Liver (tissue), 8 donors: ENCODE measurements at regions not wholly inside any gene's neighbourhood (a gene's known extent, or its start where the extent isn't known, plus 50 kb on each side); places are given as distances from the start of the nearest gene placed in this dataset.

Experiments
- DNase-seq: peaks from one replicate; pipeline ENCODE4 v3.0.0-alpha.2; 2017; ENCODE audit warnings: low spot score
- H3K27ac ChIP-seq, 2 donors: one replicate each; pipeline ENCODE4 v1.7.0; 2013; ENCODE audit warnings: inconsistent platforms in 2 of 2, low read length in 2 of 2, control low read depth in 1 of 2, low read depth in 1 of 2, mild to moderate bottlenecking in 1 of 2
- H3K27me3 ChIP-seq, 4 donors: one replicate each; pipeline versions ENCODE4 v1.6.1 to v1.7.0; 2013; ENCODE audit warnings: low read length in 3 of 4, inconsistent platforms in 1 of 4, mild to moderate bottlenecking in 1 of 4, moderate library complexity in 1 of 4; ENCODE audit not compliant: control insufficient read depth in 4 of 4, insufficient read depth in 4 of 4
- H3K36me3 ChIP-seq, 4 donors: one replicate each; pipeline versions ENCODE4 v1.6.1 to v1.7.0; 2013; ENCODE audit warnings: low read length in 3 of 4, mild to moderate bottlenecking in 3 of 4, low read depth in 1 of 4, moderate library complexity in 1 of 4; ENCODE audit not compliant: control insufficient read depth in 4 of 4, insufficient read depth in 3 of 4
- H3K4me1 ChIP-seq, 4 donors: one replicate each; pipeline versions ENCODE4 v1.6.1 to v1.7.0; 2013; ENCODE audit warnings: low read length in 3 of 4, mild to moderate bottlenecking in 3 of 4, moderate library complexity in 1 of 4; ENCODE audit not compliant: control insufficient read depth in 4 of 4, insufficient read depth in 4 of 4
- H3K4me3 ChIP-seq, 3 donors: one replicate each; pipeline versions ENCODE4 v1.6.1 to v1.7.0; 2013; ENCODE audit warnings: low read length in 3 of 3, control low read depth in 1 of 3, low read depth in 1 of 3, mild to moderate bottlenecking in 1 of 3
- H3K9ac ChIP-seq, 2 donors: one replicate each; pipeline ENCODE4 v1.7.0; 2013; ENCODE audit warnings: low read length in 2 of 2, mild to moderate bottlenecking in 2 of 2, moderate library complexity in 2 of 2, control low read depth in 1 of 2, low read depth in 1 of 2
- H3K9me3 ChIP-seq, 4 donors: one replicate each; pipeline versions ENCODE4 v1.6.1 to v1.7.0; 2013; ENCODE audit warnings: low read length in 3 of 4; ENCODE audit not compliant: control insufficient read depth in 4 of 4
- EGR1 ChIP-seq, 2 donors: IDR thresholded peaks; 2 replicates each; pipeline ENCODE4 v1.6.1; 2016 to 2018; ENCODE audit warnings: antibody characterized with exemption in 2 of 2, low read depth in 2 of 2
- FOXA1 ChIP-seq: IDR thresholded peaks from 2 replicates; pipeline ENCODE4 v1.6.1; 2016; ENCODE audit warnings: antibody characterized with exemption
- FOXA2 ChIP-seq: IDR thresholded peaks from 2 replicates; pipeline ENCODE4 v1.6.1; 2016; ENCODE audit warnings: antibody characterized with exemption
- GABPA ChIP-seq, 2 donors: IDR thresholded peaks in 1 of 2; conservative IDR thresholded peaks in 1 of 2; 2 replicates each; pipeline ENCODE4 v1.6.1; 2016; ENCODE audit warnings: antibody characterized with exemption in 2 of 2, mild to moderate bottlenecking in 1 of 2, moderate library complexity in 1 of 2
- HNF4A ChIP-seq, 2 donors: conservative IDR thresholded peaks; 2 replicates each; pipeline ENCODE4 v1.6.1; 2016; ENCODE audit warnings: antibody characterized with exemption in 2 of 2, mild to moderate bottlenecking in 2 of 2
- HNF4G ChIP-seq: IDR thresholded peaks from 2 replicates; pipeline ENCODE4 v1.6.1; 2016; ENCODE audit warnings: antibody characterized with exemption
- JUND ChIP-seq, 2 donors: IDR thresholded peaks; 2 replicates each; pipeline ENCODE4 v1.6.1; 2016; ENCODE audit warnings: antibody characterized with exemption in 2 of 2
- NR2F2 ChIP-seq: IDR thresholded peaks from 2 replicates; pipeline ENCODE4 v1.6.1; 2016; ENCODE audit warnings: antibody characterized with exemption
- RAD21 ChIP-seq, 2 donors: IDR thresholded peaks; 2 replicates each; pipeline ENCODE4 v1.6.1; 2016; ENCODE audit warnings: antibody characterized with exemption in 2 of 2, mild to moderate bottlenecking in 2 of 2
- RXRA ChIP-seq, 2 donors: IDR thresholded peaks; 2 replicates each; pipeline ENCODE4 v1.6.1; 2017 to 2018; ENCODE audit warnings: antibody characterized with exemption in 2 of 2, mild to moderate bottlenecking in 1 of 2
- SP1 ChIP-seq: IDR thresholded peaks from 2 replicates; pipeline ENCODE4 v1.6.1; 2018; ENCODE audit warnings: antibody characterized with exemption, mild to moderate bottlenecking
- TAF1 ChIP-seq: conservative IDR thresholded peaks from 2 replicates; pipeline ENCODE4 v1.6.1; 2016; ENCODE audit warnings: antibody characterized with exemption, mild to moderate bottlenecking
- YY1 ChIP-seq: IDR thresholded peaks from 2 replicates; pipeline ENCODE4 v1.6.1; 2016; ENCODE audit warnings: antibody characterized with exemption, mild to moderate bottlenecking
- WGBS: extraction: QIAGEN DNeasy Blood & Tissue Kit; methylation state at CpG from one replicate; pipeline ENCODE4 v1.1.7; 2013; 5-methylcytosine and 5-hydroxymethylcytosine counted together
- TF ChIP-seq, protein P1 (sequence below): IDR thresholded peaks from 2 replicates; pipeline ENCODE4 v1.6.1; 2016; ENCODE audit warnings: antibody characterized with exemption
- TF ChIP-seq, protein P2 (sequence below): fragments of 150-350 bp; IDR thresholded peaks from 2 replicates; pipeline ENCODE4 v1.5.1; 2017; ENCODE audit warnings: improper control_type of control experiment, low read depth, low read length; ENCODE audit not compliant: missing input control
- TF ChIP-seq, protein P3 (sequence below): IDR thresholded peaks from 2 replicates; pipeline ENCODE4 v1.6.1; 2016; ENCODE audit warnings: antibody characterized with exemption
- TF ChIP-seq, protein P4 (sequence below): IDR thresholded peaks from 2 replicates; pipeline ENCODE4 v1.6.1; 2016; ENCODE audit warnings: antibody characterized with exemption, mild to moderate bottlenecking
- TF ChIP-seq, protein P5 (sequence below): IDR thresholded peaks from 2 replicates; pipeline ENCODE4 v1.6.1; 2016; ENCODE audit warnings: antibody characterized with exemption
- donor health status: healthy.
- donor health status: healthy.
- donor health status: healthy.
- donor health status: healthy.
- donor health status: healthy.

DNA sequence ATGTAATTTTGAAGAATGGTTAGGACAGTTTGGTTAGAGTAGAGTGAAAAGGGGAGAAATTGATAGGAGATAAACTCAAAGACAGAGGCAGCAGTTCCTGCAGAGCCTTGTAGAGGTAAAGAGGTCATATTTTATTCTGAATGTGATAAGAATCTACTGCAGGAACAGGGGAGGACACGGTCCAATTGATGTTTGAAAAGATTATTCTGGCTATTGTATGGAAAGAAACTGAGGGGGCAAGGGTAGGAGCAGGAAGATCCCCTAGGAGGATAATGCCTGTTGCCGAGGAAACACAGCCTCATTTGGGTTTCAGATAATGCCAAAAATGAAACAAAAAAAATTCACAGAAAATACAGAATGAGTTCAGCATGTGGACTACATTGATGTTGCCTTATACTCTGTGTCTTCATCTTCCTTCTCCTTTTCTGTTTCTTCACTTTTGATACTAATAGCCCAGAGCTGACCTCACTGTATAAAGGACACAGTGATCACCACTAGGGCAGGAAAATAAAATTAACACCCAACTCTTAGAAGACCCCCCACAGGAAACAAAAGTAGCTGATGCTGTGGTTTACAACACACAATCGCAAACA is 454.6 kb upstream of the UBE2E2 start:
- H3K27me3 ChIP-seq: no peaks in the 10 kb centered on the region
- H3K27ac ChIP-seq: no peak overlapping the region
- no peak overlapping the region for H3K9ac ChIP-seq
- no peak for DNase-seq
- no peak overlapping the region for H3K4me3 ChIP-seq
- TF ChIP-seq EGR1 (IDR thresholded peaks at IDR 0.05; ENCODE audit: low read depth in 2 of 2): no peak
- TF ChIP-seq SP1: no peak
- TF ChIP-seq FOXA2: no peak
- TF ChIP-seq TAF1: no peak
- no peak for TF ChIP-seq GABPA (IDR thresholded peaks at IDR 0.05 in 1 of 2, conservative IDR thresholded peaks at IDR 0.05 in 1 of 2)
- no peak for TF ChIP-seq HNF4G
- TF ChIP-seq RAD21 (IDR thresholded peaks at IDR 0.05): no peak
- TF ChIP-seq YY1: no peak
- no peak for TF ChIP-seq NR2F2
- TF ChIP-seq, protein P1, sequence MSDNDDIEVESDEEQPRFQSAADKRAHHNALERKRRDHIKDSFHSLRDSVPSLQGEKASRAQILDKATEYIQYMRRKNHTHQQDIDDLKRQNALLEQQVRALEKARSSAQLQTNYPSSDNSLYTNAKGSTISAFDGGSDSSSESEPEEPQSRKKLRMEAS: no peak
- H3K36me3 ChIP-seq: no peaks in the 10 kb centered on the region
- H3K4me1 ChIP-seq: no peaks in the 10 kb centered on the region
- WGBS: 31% methylated on average over 3 of the region's 3 CpGs
- no peaks in the 10 kb centered on the region for H3K9me3 ChIP-seq

DNA sequence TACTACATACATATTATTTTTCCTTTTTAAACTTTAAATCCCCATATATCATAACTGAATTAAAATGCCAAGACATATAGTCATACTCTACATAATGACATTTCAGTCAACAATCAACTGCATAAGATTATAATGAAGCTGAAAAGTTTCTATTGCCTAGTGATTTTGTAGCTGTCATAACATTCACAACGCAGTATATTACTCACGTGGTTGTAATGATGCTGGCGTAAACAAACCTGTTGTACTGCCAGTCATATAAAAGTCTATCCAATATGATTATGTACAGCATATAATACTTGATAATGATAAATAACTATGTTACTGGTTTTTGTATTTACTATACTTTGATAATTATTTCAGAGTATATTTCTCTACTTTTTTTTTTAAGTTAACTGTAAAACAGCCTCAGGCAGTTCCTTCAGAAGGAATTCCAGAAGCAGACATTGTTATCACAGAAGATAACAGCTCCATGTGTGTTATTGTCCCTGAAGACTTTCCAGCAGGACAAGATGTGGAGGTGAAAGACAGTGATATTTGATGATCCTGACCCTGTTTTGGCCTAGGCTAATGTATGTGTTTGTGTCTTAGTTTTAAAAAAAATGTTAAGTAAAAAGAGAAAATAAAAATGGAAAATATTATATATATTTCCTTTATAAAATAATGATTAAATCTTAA is 443.4 kb upstream of the UBE2E2 start:
- no peak overlapping the region for H3K4me3 ChIP-seq
- H3K4me1 ChIP-seq: no peaks in the 10 kb centered on the region
- WGBS: 63% methylated on average over 3 of the region's 3 CpGs
- no peaks in the 10 kb centered on the region for H3K27me3 ChIP-seq
- no peaks in the 10 kb centered on the region for H3K36me3 ChIP-seq
- TF ChIP-seq HNF4G (no peak), NR2F2 (no peak), JUND (IDR thresholded peaks at IDR 0.05) (no peak), TAF1 (no peak), HNF4A (conservative IDR thresholded peaks at IDR 0.05) (no peak), FOXA1 (no peak), RXRA (IDR thresholded peaks at IDR 0.05) (no peak), RAD21 (IDR thresholded peaks at IDR 0.05) (no peak), GABPA (IDR thresholded peaks at IDR 0.05 in 1 of 2, conservative IDR thresholded peaks at IDR 0.05 in 1 of 2) (no peak), SP1 (no peak), EGR1 (IDR thresholded peaks at IDR 0.05; ENCODE audit: low read depth in 2 of 2) (no peak), YY1 (no peak), FOXA2 (no peak)
- TF ChIP-seq, protein P2, sequence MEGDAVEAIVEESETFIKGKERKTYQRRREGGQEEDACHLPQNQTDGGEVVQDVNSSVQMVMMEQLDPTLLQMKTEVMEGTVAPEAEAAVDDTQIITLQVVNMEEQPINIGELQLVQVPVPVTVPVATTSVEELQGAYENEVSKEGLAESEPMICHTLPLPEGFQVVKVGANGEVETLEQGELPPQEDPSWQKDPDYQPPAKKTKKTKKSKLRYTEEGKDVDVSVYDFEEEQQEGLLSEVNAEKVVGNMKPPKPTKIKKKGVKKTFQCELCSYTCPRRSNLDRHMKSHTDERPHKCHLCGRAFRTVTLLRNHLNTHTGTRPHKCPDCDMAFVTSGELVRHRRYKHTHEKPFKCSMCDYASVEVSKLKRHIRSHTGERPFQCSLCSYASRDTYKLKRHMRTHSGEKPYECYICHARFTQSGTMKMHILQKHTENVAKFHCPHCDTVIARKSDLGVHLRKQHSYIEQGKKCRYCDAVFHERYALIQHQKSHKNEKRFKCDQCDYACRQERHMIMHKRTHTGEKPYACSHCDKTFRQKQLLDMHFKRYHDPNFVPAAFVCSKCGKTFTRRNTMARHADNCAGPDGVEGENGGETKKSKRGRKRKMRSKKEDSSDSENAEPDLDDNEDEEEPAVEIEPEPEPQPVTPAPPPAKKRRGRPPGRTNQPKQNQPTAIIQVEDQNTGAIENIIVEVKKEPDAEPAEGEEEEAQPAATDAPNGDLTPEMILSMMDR: no peak
- TF ChIP-seq, protein P3, sequence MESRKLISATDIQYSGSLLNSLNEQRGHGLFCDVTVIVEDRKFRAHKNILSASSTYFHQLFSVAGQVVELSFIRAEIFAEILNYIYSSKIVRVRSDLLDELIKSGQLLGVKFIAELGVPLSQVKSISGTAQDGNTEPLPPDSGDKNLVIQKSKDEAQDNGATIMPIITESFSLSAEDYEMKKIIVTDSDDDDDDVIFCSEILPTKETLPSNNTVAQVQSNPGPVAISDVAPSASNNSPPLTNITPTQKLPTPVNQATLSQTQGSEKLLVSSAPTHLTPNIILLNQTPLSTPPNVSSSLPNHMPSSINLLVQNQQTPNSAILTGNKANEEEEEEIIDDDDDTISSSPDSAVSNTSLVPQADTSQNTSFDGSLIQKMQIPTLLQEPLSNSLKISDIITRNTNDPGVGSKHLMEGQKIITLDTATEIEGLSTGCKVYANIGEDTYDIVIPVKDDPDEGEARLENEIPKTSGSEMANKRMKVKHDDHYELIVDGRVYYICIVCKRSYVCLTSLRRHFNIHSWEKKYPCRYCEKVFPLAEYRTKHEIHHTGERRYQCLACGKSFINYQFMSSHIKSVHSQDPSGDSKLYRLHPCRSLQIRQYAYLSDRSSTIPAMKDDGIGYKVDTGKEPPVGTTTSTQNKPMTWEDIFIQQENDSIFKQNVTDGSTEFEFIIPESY: no peak
- TF ChIP-seq, protein P4, sequence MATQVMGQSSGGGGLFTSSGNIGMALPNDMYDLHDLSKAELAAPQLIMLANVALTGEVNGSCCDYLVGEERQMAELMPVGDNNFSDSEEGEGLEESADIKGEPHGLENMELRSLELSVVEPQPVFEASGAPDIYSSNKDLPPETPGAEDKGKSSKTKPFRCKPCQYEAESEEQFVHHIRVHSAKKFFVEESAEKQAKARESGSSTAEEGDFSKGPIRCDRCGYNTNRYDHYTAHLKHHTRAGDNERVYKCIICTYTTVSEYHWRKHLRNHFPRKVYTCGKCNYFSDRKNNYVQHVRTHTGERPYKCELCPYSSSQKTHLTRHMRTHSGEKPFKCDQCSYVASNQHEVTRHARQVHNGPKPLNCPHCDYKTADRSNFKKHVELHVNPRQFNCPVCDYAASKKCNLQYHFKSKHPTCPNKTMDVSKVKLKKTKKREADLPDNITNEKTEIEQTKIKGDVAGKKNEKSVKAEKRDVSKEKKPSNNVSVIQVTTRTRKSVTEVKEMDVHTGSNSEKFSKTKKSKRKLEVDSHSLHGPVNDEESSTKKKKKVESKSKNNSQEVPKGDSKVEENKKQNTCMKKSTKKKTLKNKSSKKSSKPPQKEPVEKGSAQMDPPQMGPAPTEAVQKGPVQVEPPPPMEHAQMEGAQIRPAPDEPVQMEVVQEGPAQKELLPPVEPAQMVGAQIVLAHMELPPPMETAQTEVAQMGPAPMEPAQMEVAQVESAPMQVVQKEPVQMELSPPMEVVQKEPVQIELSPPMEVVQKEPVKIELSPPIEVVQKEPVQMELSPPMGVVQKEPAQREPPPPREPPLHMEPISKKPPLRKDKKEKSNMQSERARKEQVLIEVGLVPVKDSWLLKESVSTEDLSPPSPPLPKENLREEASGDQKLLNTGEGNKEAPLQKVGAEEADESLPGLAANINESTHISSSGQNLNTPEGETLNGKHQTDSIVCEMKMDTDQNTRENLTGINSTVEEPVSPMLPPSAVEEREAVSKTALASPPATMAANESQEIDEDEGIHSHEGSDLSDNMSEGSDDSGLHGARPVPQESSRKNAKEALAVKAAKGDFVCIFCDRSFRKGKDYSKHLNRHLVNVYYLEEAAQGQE: no peak
- TF ChIP-seq, protein P1: no peak
- TF ChIP-seq, protein P5, sequence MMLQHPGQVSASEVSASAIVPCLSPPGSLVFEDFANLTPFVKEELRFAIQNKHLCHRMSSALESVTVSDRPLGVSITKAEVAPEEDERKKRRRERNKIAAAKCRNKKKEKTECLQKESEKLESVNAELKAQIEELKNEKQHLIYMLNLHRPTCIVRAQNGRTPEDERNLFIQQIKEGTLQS: no peak
- H3K9me3 ChIP-seq: peaks cover 0 to 8% (median 3%) of the 10 kb centered on the region in 4 donors
- no peak for DNase-seq
- H3K9ac ChIP-seq: no peak overlapping the region
- H3K27ac ChIP-seq: no peak overlapping the region
